SK-N-SH (cell line): ENCODE measurements at regions not wholly inside any gene's neighbourhood (a gene's known extent, or its start where the extent isn't known, plus 50 kb on each side); places are given as distances from the start of the nearest gene placed in this dataset.

ENCODE experiments used
- CTCF ChIA-PET: fragments of 300-600, 350-600 bp; formaldehyde crosslinking; extraction: SDS; loops from one replicate; lab custom pipeline; 2021; lab: Yijun Ruan, JAX
- POLR2A ChIA-PET: fragments of 350-600 bp; sonication (Branson Sonifier 250); formaldehyde crosslinking; extraction: SDS; loops from one replicate; lab custom pipeline; 2020; ENCODE audit warnings: antibody characterized with exemption, inconsistent platforms; lab: Yijun Ruan, JAX
- DNase-seq: peaks from one replicate; pipeline ENCODE4 v3.0.0; 2012
- H2AFZ ChIP-seq: fragments of 200-600 bp; sonication (generic); 2 replicates; pipeline ENCODE4 v1.8.1; 2016; ENCODE audit warnings: antibody characterized with exemption, mild to moderate bottlenecking, low read depth
- H3F3A ChIP-seq: fragments of 200-600 bp; sonication (generic); replicated peaks from 2 replicates; pipeline ENCODE3; 2016; ENCODE audit warnings: antibody characterized with exemption, mild to moderate bottlenecking; ENCODE audit not compliant: insufficient read depth
- H3K27ac ChIP-seq, 2 experiments: fragments of 200-500 bp in 1 of 2; fragments of 200-600 bp in 1 of 2; sonication (Bioruptor generic) in 1 of 2; sonication (generic), shearing (Covaris generic) in 1 of 2; 2 replicates each; pipeline versions ENCODE4 v1.5.1 to v1.6.1; 2014 to 2016; ENCODE audit warnings: low read depth in 2 of 2, inconsistent platforms in 1 of 2, low read length in 1 of 2, mild to moderate bottlenecking in 1 of 2, mixed read lengths in 1 of 2
- H3K27me3 ChIP-seq: fragments of 200-600 bp; sonication (generic), shearing (Covaris generic); 2 replicates; pipeline ENCODE4 v1.6.1; 2016; ENCODE audit warnings: mixed run types; ENCODE audit not compliant: insufficient read depth
- H3K36me3 ChIP-seq, 2 experiments: fragments of 200-500 bp in 1 of 2; fragments of 200-600 bp in 1 of 2; sonication (Bioruptor generic) in 1 of 2; sonication (generic) in 1 of 2; replicated peaks in 1 of 2; 2 replicates each; pipeline versions ENCODE3 to v1.5.1; 2014 to 2016; ENCODE audit warnings: low read length in 1 of 2, mild to moderate bottlenecking in 1 of 2; ENCODE audit not compliant: insufficient read depth in 2 of 2, control insufficient read depth in 1 of 2
- H3K4me1 ChIP-seq, 2 experiments: fragments of 200-500 bp in 1 of 2; fragments of 200-600 bp in 1 of 2; sonication (Bioruptor generic) in 1 of 2; sonication (generic), shearing (Covaris generic) in 1 of 2; 2 replicates each; pipeline versions ENCODE4 v1.5.1 to v1.6.1; 2014 to 2016; ENCODE audit warnings: low read depth in 1 of 2, low read length in 1 of 2, mixed run types in 1 of 2; ENCODE audit not compliant: insufficient read depth in 2 of 2, control insufficient read depth in 1 of 2
- H3K4me2 ChIP-seq: fragments of 200-600 bp; sonication (generic), shearing (Covaris generic); 2 replicates; pipeline ENCODE4 v1.6.1; 2017; ENCODE audit warnings: mixed run types
- H3K4me3 ChIP-seq, 2 experiments: fragments of 200-500 bp in 1 of 2; fragments of 200-600 bp in 1 of 2; sonication (Bioruptor generic) in 1 of 2; sonication (generic), shearing (Covaris generic) in 1 of 2; 2 replicates each; pipeline versions ENCODE4 v1.5.1 to v1.8.1; 2014 to 2016; ENCODE audit warnings: low read depth in 2 of 2, inconsistent platforms in 1 of 2, low read length in 1 of 2, mild to moderate bottlenecking in 1 of 2, mixed read lengths in 1 of 2, moderate library complexity in 1 of 2
- H3K79me2 ChIP-seq: fragments of 200-600 bp; sonication (generic); 2 replicates; pipeline ENCODE4 v1.8.1; 2017; ENCODE audit warnings: mild to moderate bottlenecking; ENCODE audit not compliant: insufficient read depth
- H3K9ac ChIP-seq: fragments of 200-600 bp; sonication (generic); 2 replicates; pipeline ENCODE4 v1.6.1; 2017; ENCODE audit warnings: mixed run types
- H3K9me2 ChIP-seq: fragments of 200-600 bp; sonication (generic); 2 replicates; pipeline ENCODE4 v1.6.1; 2017; ENCODE audit warnings: mixed run types
- H3K9me3 ChIP-seq: fragments of 200-600 bp; sonication (generic); 2 replicates; pipeline ENCODE4 v1.6.1; 2017; ENCODE audit warnings: mixed run types, mild to moderate bottlenecking, moderate library complexity
- H4K20me1 ChIP-seq: fragments of 200-600 bp; sonication (generic); 2 replicates; pipeline ENCODE4 v1.6.1; 2017; ENCODE audit warnings: mild to moderate bottlenecking, mixed run types; ENCODE audit not compliant: insufficient read depth
- CHD2 ChIP-seq: fragments of 150-350 bp; IDR thresholded peaks from 2 replicates; pipeline ENCODE4 v1.6.1; 2018; ENCODE audit warnings: low read length; ENCODE audit not compliant: partially characterized antibody
- CTCF ChIP-seq: fragments of 200-600 bp; sonication (generic); IDR thresholded peaks from 2 replicates; pipeline ENCODE4 v1.6.1; 2017; ENCODE audit warnings: antibody characterized with exemption, mild to moderate bottlenecking, moderate library complexity
- EZH2phosphoT487 ChIP-seq: fragments of 200-600 bp; sonication (generic); IDR thresholded peaks from 2 replicates; pipeline ENCODE4 v1.6.1; 2017; ENCODE audit warnings: low read depth, mixed run types, mild to moderate bottlenecking, antibody characterized with exemption, moderate library complexity, borderline replicate concordance
- FOXJ3 ChIP-seq: sonication (generic); formaldehyde crosslinking; IDR thresholded peaks from 2 replicates; pipeline ENCODE4 v1.5.1; 2020; ENCODE audit warnings: mild to moderate bottlenecking, missing genetic modification reagents
- FOXM1 ChIP-seq: IDR thresholded peaks from 2 replicates; pipeline ENCODE4 v1.4.0; 2012; ENCODE audit warnings: low read depth, mild to moderate bottlenecking
- GABPA ChIP-seq: IDR thresholded peaks from 2 replicates; pipeline ENCODE4 v1.4.0; 2012; ENCODE audit warnings: low read depth, mild to moderate bottlenecking
- IRF3 ChIP-seq: fragments of 150-350 bp; IDR thresholded peaks from 2 replicates; pipeline ENCODE4 v1.6.1; 2016; ENCODE audit warnings: mild to moderate bottlenecking, low read depth, low read length
- MEF2A ChIP-seq: IDR thresholded peaks from 2 replicates; pipeline ENCODE4 v1.4.0; 2012; ENCODE audit warnings: low read depth, borderline replicate concordance
- MXI1 ChIP-seq: IDR thresholded peaks from 2 replicates; pipeline ENCODE4 v1.6.1; 2012; ENCODE audit warnings: mild to moderate bottlenecking, low read depth, low read length, improper control_type of control experiment
- PBX3 ChIP-seq: IDR thresholded peaks from 2 replicates; pipeline ENCODE4; 2012
- POLR2AphosphoS5 ChIP-seq: IDR thresholded peaks from 2 replicates; pipeline ENCODE4 v1.6.1; 2012; ENCODE audit warnings: low read depth, low read length
- REST ChIP-seq: IDR thresholded peaks from 2 replicates; pipeline ENCODE4 v1.6.1; 2012; ENCODE audit warnings: mild to moderate bottlenecking, low read depth, low read length, moderate library complexity
- RXRA ChIP-seq: IDR thresholded peaks from 2 replicates; pipeline ENCODE4 v1.4.0; 2012; ENCODE audit warnings: low read depth, mild to moderate bottlenecking, borderline replicate concordance
- SMC3 ChIP-seq: IDR thresholded peaks from 2 replicates; pipeline ENCODE4 v1.6.1; 2012; ENCODE audit warnings: low read depth, low read length, improper control_type of control experiment
- TAF1 ChIP-seq: IDR thresholded peaks from 2 replicates; pipeline ENCODE4 v1.6.1; 2012; ENCODE audit warnings: low read depth, mild to moderate bottlenecking, low read length, moderate library complexity, borderline replicate concordance
- USF1 ChIP-seq: IDR thresholded peaks from 2 replicates; pipeline ENCODE4 v1.4.0; 2012; ENCODE audit warnings: low read depth, borderline replicate concordance
- YY1 ChIP-seq: IDR thresholded peaks from 2 replicates; pipeline ENCODE4 v1.4.0; 2012; ENCODE audit warnings: low read depth, mild to moderate bottlenecking
- ZBTB33 ChIP-seq: IDR thresholded peaks from 2 replicates; pipeline ENCODE4 v1.4.0; 2012; ENCODE audit warnings: low read depth, borderline replicate concordance
- WGBS: methylation state at CpG from one replicate; pipeline ENCODE4 v1.1.6; 2017; ENCODE audit warnings: low lambda C conversion rate; 5-methylcytosine and 5-hydroxymethylcytosine counted together

GRCh38 chr10:130658687-130659290 is 522.6 kb downstream of the GLRX3 start:
- Histone ChIP-seq H3K9me2 (no peaks in the 10 kb centered on the region), H3K9ac (no peak overlapping the region), H3K27ac (no peak overlapping the region), H3F3A (no peaks in the 10 kb centered on the region), H3K79me2 (no peaks in the 10 kb centered on the region), H4K20me1 (no peaks in the 10 kb centered on the region), H3K9me3 (no peaks in the 10 kb centered on the region), H3K4me2 (no peak overlapping the region), H2AFZ (no peak overlapping the region), H3K4me1 (peaks cover 0 to 2% of the 10 kb centered on the region in 2 experiments; a peak in 1 of 4 replicates), H3K4me3 (no peak overlapping the region)
- CTCF ChIA-PET: no interaction called here
- 46% methylated on average over 9 of the region's 9 CpGs for WGBS
- POLR2A ChIA-PET: no interaction called here
- DNase-seq: no peak
- TF ChIP-seq IRF3 (no peak), ZBTB33 (no peak), FOXM1 (no peak), EZH2phosphoT487 (no peak), REST (no peak), PBX3 (no peak), CHD2 (no peak), POLR2AphosphoS5 (no peak), YY1 (no peak), MXI1 (no peak), RXRA (no peak), SMC3 (no peak), CTCF (no peak), USF1 (no peak), FOXJ3 (CRISPR knock-in tag) (no peak), TAF1 (no peak), MEF2A (no peak), GABPA (no peak)
- TF ChIP-seq, all 33 proteins: peak for 0
- H3K36me3 ChIP-seq: no peaks in the 10 kb centered on the region
- no peaks in the 10 kb centered on the region for H3K27me3 ChIP-seq
